SU-DHL-6 (cell line): ENCODE measurements at regions not wholly inside any gene's neighbourhood (a gene's known extent, or its start where the extent isn't known, plus 50 kb on each side); places are given as distances from the start of the nearest gene placed in this dataset.

Experiments used
- H2AFZ ChIP-seq: fragments of 200-600 bp; sonication (generic); 2 replicates; pipeline ENCODE4 v1.6.1; 2014; ENCODE audit warnings: low read depth, mild to moderate bottlenecking, moderate library complexity, mixed read lengths, antibody characterized with exemption, low read length; ENCODE audit not compliant: severe bottlenecking
- H3F3A ChIP-seq: fragments of 200-600 bp; shearing (Covaris generic); 2 replicates; pipeline ENCODE4 v1.6.0; 2016; ENCODE audit warnings: antibody characterized with exemption, mild to moderate bottlenecking; ENCODE audit not compliant: insufficient read depth
- H3K27ac ChIP-seq: fragments of 200-600 bp; sonication (generic); 2 replicates; pipeline ENCODE4 v1.5.1; 2016; ENCODE audit warnings: low read depth, mild to moderate bottlenecking, low read length, moderate library complexity, mixed read lengths
- H3K27me3 ChIP-seq: fragments of 200-600 bp; sonication (generic), shearing (Covaris generic); 2 replicates; pipeline ENCODE4 v1.6.0; 2014; ENCODE audit warnings: mild to moderate bottlenecking, low read length
- H3K36me3 ChIP-seq: fragments of 200-600 bp; sonication (generic); 2 replicates; pipeline ENCODE4 v1.6.1; 2014; ENCODE audit warnings: mild to moderate bottlenecking, low read length, mixed read lengths
- H3K4me2 ChIP-seq: fragments of 300-600, 200-600 bp; shearing (Covaris generic), sonication (generic); 2 replicates; pipeline ENCODE4 v1.6.0; 2014; ENCODE audit warnings: low read length, low read depth, mild to moderate bottlenecking; ENCODE audit not compliant: poor library complexity, severe bottlenecking
- H3K4me3 ChIP-seq: fragments of 200-600 bp; sonication (generic); 2 replicates; pipeline ENCODE4 v1.5.1; 2014; ENCODE audit warnings: antibody characterized with exemption, low read length, mild to moderate bottlenecking, mixed read lengths; ENCODE audit not compliant: insufficient read depth, poor library complexity, severe bottlenecking
- H3K79me2 ChIP-seq: fragments of 200-600 bp; sonication (generic); 2 replicates; pipeline ENCODE4 v1.6.1; 2014; ENCODE audit warnings: mild to moderate bottlenecking, low read length, moderate library complexity; ENCODE audit not compliant: insufficient read depth
- H3K9ac ChIP-seq: fragments of 200-600 bp; sonication (generic); 2 replicates; pipeline ENCODE4 v1.7.0; 2014; ENCODE audit warnings: mild to moderate bottlenecking, low read length
- H3K9me2 ChIP-seq: fragments of 200-600 bp; sonication (generic); replicated peaks from 2 replicates; pipeline ENCODE4 v1.6.1; 2014; ENCODE audit warnings: low read length; ENCODE audit not compliant: insufficient read depth
- H3K9me3 ChIP-seq: fragments of 200-600 bp; sonication (generic); 2 replicates; pipeline ENCODE4 v1.6.1; 2014; ENCODE audit warnings: low read length, mixed read lengths; ENCODE audit not compliant: insufficient read depth
- H4K20me1 ChIP-seq: fragments of 200-600 bp; sonication (generic); 2 replicates; pipeline ENCODE4 v1.6.1; 2014; ENCODE audit warnings: low read depth, mild to moderate bottlenecking, antibody characterized with exemption, low read length, moderate library complexity, mixed read lengths
- EZH2phosphoT487 ChIP-seq: fragments of 200-600 bp; sonication (generic), shearing (Covaris generic); conservative IDR thresholded peaks from 2 replicates; pipeline ENCODE4 v1.6.1; 2018; ENCODE audit warnings: mild to moderate bottlenecking, antibody characterized with exemption, low read length, moderate library complexity, mixed read lengths
- TF ChIP-seq, protein P1 (sequence below): fragments of 200-600 bp; sonication (generic); IDR thresholded peaks from one replicate; pipeline ENCODE4 v1.5.1; 2017; ENCODE audit warnings: antibody characterized with exemption, mild to moderate bottlenecking, low read length, moderate library complexity; ENCODE audit not compliant: insufficient read depth, poor library complexity, severe bottlenecking

GRCh38 chr5:53337827-53338226, 142.6 kb upstream of the FST start:
- H4K20me1 ChIP-seq = no peaks in the 10 kb centered on the region
- no peak overlapping the region for H3K27ac ChIP-seq
- H3F3A ChIP-seq = no peaks in the 10 kb centered on the region
- H3K9me3 ChIP-seq = no peaks in the 10 kb centered on the region
- no peak overlapping the region for H3K9ac ChIP-seq
- H3K4me3 ChIP-seq = no peak overlapping the region
- no peaks in the 10 kb centered on the region for H3K9me2 ChIP-seq
- H3K36me3 ChIP-seq = no peaks in the 10 kb centered on the region
- H3K4me2 ChIP-seq = no peak overlapping the region
- no peak for TF ChIP-seq EZH2phosphoT487
- TF ChIP-seq, protein P1, sequence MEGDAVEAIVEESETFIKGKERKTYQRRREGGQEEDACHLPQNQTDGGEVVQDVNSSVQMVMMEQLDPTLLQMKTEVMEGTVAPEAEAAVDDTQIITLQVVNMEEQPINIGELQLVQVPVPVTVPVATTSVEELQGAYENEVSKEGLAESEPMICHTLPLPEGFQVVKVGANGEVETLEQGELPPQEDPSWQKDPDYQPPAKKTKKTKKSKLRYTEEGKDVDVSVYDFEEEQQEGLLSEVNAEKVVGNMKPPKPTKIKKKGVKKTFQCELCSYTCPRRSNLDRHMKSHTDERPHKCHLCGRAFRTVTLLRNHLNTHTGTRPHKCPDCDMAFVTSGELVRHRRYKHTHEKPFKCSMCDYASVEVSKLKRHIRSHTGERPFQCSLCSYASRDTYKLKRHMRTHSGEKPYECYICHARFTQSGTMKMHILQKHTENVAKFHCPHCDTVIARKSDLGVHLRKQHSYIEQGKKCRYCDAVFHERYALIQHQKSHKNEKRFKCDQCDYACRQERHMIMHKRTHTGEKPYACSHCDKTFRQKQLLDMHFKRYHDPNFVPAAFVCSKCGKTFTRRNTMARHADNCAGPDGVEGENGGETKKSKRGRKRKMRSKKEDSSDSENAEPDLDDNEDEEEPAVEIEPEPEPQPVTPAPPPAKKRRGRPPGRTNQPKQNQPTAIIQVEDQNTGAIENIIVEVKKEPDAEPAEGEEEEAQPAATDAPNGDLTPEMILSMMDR = no peak
- H3K27me3 ChIP-seq = no peaks in the 10 kb centered on the region
- no peak overlapping the region for H2AFZ ChIP-seq
- no peaks in the 10 kb centered on the region for H3K79me2 ChIP-seq

DNA sequence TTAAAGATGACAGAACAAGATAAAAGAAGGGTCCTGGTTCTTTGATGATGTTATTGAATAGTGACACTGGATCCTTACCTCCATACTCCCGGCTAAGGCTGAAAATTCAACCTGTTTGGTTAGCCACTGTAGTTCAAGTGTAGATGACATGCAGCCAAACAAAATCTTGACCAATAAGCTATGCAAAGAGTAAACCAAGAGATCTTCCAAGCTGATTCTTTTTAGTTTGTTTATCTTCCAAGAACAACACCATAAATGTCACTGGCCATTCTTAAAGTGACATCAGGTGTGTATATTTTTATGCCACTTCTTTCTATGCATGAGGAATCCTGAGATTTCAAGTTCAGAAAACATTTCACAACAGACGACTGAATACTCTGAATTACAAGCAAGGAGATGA, 141.5 kb upstream of the FST start:
- Histone ChIP-seq H3F3A (no peaks in the 10 kb centered on the region), H3K4me2 (no peak overlapping the region), H3K36me3 (no peaks in the 10 kb centered on the region), H3K9me3 (no peaks in the 10 kb centered on the region), H3K9ac (no peak overlapping the region), H3K27me3 (no peaks in the 10 kb centered on the region), H4K20me1 (no peaks in the 10 kb centered on the region), H3K4me3 (no peak overlapping the region), H3K79me2 (no peaks in the 10 kb centered on the region), H2AFZ (no peak overlapping the region), H3K27ac (no peak overlapping the region), H3K9me2 (no peaks in the 10 kb centered on the region)
- TF ChIP-seq, protein P1 = no peak
- TF ChIP-seq EZH2phosphoT487 = no peak

DNA sequence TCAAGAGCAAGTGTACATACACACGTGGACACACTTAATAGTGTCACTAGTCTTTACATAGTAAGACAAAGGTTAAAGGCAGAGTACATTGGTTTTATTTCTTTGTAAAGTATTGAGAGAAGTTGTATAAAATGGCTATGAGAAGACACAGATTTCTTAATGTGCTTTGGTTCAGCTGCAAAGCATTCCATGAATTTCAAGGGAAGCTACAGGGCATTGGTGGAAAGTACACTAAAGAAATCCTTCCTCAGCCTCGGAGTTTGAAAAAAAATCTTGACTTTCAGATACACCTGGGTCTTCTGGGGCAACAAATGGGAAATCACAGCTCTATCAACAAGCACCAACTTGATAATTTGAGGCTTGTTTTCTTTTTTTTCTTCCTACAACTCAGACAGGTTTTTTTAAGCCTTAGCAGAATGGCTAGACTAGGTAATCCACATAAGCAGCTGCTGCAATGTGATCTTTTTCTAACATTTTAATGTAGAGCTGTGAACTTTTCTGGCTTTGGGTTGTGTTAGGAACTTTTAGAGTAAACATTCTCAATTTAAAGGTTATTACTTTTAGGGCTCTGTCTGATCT, 140.4 kb upstream of the FST start:
- Histone ChIP-seq H3K79me2 (no peaks in the 10 kb centered on the region), H2AFZ (no peak overlapping the region), H3K36me3 (no peaks in the 10 kb centered on the region), H3K9me2 (no peaks in the 10 kb centered on the region), H4K20me1 (no peaks in the 10 kb centered on the region), H3K27me3 (no peaks in the 10 kb centered on the region), H3K9ac (no peak overlapping the region), H3K4me3 (no peak overlapping the region), H3K27ac (no peak overlapping the region), H3F3A (no peaks in the 10 kb centered on the region), H3K4me2 (no peak overlapping the region), H3K9me3 (no peaks in the 10 kb centered on the region)
- no peak for TF ChIP-seq EZH2phosphoT487
- TF ChIP-seq, protein P1 = no peak
